ENCODE measurements at regions not wholly inside any gene's neighbourhood (a gene's known extent, or its start where the extent isn't known, plus 50 kb on each side); places are given as distances from the start of the nearest gene placed in this dataset.

DNA sequence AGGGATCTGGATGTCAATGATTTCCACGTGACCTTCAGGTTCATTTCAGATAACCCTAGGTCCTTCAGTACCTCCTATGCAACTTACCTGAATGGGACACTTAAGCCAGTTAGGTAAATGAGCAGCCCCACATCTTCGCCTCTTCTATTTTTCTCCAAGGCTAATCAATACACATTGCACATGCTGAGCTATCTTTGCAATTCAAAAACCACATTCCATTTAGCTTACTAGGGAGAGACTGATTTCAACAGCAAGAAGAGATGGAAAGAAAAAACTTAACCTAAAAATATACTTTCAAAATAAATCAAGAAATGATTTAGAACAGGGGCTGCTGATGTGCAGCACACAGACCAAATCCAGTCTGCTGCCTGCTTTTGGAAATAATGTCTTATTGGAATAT is 81.8 kb upstream of the CDCA7L start:
- TF ChIP-seq POLR2A (IDR thresholded peaks at IDR 0.05) (no peak), EP300 (IDR thresholded peaks at IDR 0.05) (no peak)
- TF ChIP-seq, protein P1, sequence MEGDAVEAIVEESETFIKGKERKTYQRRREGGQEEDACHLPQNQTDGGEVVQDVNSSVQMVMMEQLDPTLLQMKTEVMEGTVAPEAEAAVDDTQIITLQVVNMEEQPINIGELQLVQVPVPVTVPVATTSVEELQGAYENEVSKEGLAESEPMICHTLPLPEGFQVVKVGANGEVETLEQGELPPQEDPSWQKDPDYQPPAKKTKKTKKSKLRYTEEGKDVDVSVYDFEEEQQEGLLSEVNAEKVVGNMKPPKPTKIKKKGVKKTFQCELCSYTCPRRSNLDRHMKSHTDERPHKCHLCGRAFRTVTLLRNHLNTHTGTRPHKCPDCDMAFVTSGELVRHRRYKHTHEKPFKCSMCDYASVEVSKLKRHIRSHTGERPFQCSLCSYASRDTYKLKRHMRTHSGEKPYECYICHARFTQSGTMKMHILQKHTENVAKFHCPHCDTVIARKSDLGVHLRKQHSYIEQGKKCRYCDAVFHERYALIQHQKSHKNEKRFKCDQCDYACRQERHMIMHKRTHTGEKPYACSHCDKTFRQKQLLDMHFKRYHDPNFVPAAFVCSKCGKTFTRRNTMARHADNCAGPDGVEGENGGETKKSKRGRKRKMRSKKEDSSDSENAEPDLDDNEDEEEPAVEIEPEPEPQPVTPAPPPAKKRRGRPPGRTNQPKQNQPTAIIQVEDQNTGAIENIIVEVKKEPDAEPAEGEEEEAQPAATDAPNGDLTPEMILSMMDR (IDR thresholded peaks at IDR 0.05), result no peak
- Histone ChIP-seq H3K27me3 (no peaks in the 10 kb centered on the region), H3K36me3 (no peaks in the 10 kb centered on the region), H3K9me3 (no peaks in the 10 kb centered on the region), H3K27ac (no peak overlapping the region), H3K4me1 (ENCODE audit: insufficient read depth) (no peaks in the 10 kb centered on the region), H3K4me3 (no peak overlapping the region)
- intact Hi-C loops (cut with DNase I), result no loop called here
- WGBS, 3 donors, result 71 to 89% (median 83%) methylated on average over 2 of the region's 2 CpGs
- DNase-seq, result no peak

DNA sequence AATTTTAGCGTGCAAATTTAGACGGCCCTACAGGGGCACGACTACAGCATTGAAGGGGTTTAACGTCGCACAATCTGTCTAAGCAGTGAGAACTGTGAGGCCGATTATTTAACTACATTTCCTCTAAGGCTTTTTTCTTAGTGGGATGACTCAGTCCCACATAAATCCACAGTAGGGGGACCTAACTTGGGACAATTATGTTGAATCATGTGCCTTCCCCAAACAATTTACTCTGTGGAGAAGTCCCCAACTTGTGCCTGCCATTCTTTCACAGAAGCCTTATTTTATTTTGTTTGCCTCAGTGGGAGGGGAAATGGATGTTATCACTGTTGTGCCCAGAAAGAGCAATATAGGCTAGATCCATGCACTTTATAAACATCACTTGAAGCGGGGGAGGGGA is 80.3 kb upstream of the CDCA7L start:
- 80 to 87% (median 85%) methylated on average over 7 of the region's 7 CpGs for WGBS, 3 donors
- DNase-seq, result no peak

DNA sequence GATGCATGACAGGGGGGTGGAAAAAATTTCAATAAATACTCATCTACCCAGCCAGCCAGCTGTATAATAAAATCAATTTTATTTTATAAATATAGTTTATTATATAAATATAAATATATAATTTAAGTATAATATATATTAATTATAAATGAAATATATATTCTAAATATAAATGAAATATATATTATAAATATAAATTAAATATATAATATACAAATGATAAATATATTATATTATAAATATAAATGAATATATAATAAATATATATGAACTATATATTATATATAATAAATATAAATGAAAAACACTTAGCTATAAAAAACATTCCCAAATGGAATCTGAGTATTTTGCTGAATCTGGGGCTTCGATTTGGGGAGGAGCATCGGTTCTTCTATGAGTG is 79.4 kb upstream of the CDCA7L start:
- DNase-seq, result no peak
- 90 to 94% (median 92%) methylated on average over 2 of the region's 2 CpGs for WGBS, 3 donors
- no peaks in the 10 kb centered on the region for H3K9me3 ChIP-seq
- no peaks in the 10 kb centered on the region for H3K27me3 ChIP-seq
- no peak overlapping the region for H3K4me3 ChIP-seq
- no peak overlapping the region for H3K27ac ChIP-seq
- TF ChIP-seq, protein P1 (IDR thresholded peaks at IDR 0.05), result no peak
- no peak for TF ChIP-seq EP300 (IDR thresholded peaks at IDR 0.05)
- intact Hi-C loops (cut with DNase I), result no loop called here
- H3K36me3 ChIP-seq, result no peaks in the 10 kb centered on the region
- H3K4me1 ChIP-seq (ENCODE audit: insufficient read depth), result no peaks in the 10 kb centered on the region

More for the DNA sequence above, 80.3 kb upstream of the CDCA7L start:
- Histone ChIP-seq H3K4me1 (ENCODE audit: insufficient read depth) (no peaks in the 10 kb centered on the region), H3K4me3 (no peak overlapping the region), H3K27me3 (no peaks in the 10 kb centered on the region), H3K36me3 (no peaks in the 10 kb centered on the region), H3K9me3 (no peaks in the 10 kb centered on the region), H3K27ac (no peak overlapping the region)
- intact Hi-C loops (cut with DNase I), result no loop called here
- TF ChIP-seq EP300 (IDR thresholded peaks at IDR 0.05) (no peak), POLR2A (IDR thresholded peaks at IDR 0.05) (no peak)
- TF ChIP-seq, protein P1 (IDR thresholded peaks at IDR 0.05), result no peak

DNA sequence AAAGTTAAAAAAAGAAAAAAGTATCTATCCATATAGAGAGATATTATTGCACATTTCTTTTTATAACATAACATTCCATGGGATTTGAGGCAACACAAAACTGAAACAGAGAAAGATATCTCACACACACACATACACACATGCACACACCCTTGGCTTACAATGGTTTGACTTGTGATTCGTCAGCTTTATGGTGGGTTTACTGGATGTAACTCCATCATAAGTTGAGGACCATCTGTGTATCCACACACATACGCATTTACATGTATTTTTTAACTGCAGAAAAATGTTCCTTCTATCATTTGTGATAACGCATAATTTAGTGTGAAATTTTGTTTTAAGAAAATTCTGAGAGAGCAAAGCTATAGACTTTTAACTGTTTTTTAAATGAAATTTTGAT is 74.2 kb upstream of the CDCA7L start:
- DNase-seq, result no peak
- Histone ChIP-seq H3K4me1 (ENCODE audit: insufficient read depth) (no peaks in the 10 kb centered on the region), H3K9me3 (no peaks in the 10 kb centered on the region), H3K4me3 (no peak overlapping the region), H3K36me3 (no peaks in the 10 kb centered on the region), H3K27me3 (no peaks in the 10 kb centered on the region), H3K27ac (no peak overlapping the region)
- intact Hi-C loops (cut with DNase I), result no loop called here
- WGBS, 3 donors, result 79 to 88% (median 86%) methylated on average over 3 of the region's 3 CpGs
- TF ChIP-seq POLR2A (IDR thresholded peaks at IDR 0.05), result no peak
- no peak for TF ChIP-seq EP300 (IDR thresholded peaks at IDR 0.05)
- TF ChIP-seq, protein P1 (IDR thresholded peaks at IDR 0.05), result no peak

DNA sequence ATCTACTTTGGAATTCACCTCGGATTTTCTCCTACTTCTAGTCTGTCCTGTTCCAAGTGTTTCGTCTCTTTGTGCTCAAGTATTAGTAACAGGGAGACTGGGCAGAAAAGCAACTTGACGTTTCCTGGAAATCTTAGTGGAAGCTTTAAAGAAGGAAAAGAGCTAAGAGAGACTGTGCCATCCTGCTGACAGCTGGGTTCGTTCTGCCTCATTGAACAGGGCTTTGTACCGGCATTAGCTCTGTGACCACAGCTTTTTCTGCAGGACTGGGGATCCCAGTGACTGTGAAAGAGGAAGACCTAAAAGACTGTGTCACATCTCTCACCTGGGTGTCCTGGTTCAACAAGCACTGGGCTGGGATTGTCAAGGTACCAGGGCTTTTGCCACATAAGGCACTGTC is 70.8 kb upstream of the CDCA7L start:
- DNase-seq, result no peak
- Histone ChIP-seq H3K27ac (no peak overlapping the region), H3K27me3 (no peaks in the 10 kb centered on the region), H3K36me3 (no peaks in the 10 kb centered on the region), H3K4me3 (no peak overlapping the region), H3K4me1 (ENCODE audit: insufficient read depth) (no peaks in the 10 kb centered on the region), H3K9me3 (no peaks in the 10 kb centered on the region)
- 66 to 72% (median 72%) methylated on average over 5 of the region's 5 CpGs for WGBS, 3 donors
- intact Hi-C loops (cut with DNase I), result no loop called here
- TF ChIP-seq, protein P1 (IDR thresholded peaks at IDR 0.05), result no peak
- TF ChIP-seq EP300 (IDR thresholded peaks at IDR 0.05) (no peak), POLR2A (IDR thresholded peaks at IDR 0.05) (no peak)
